ENCODE measurements at regions not wholly inside any gene's neighbourhood (a gene's known extent, or its start where the extent isn't known, plus 50 kb on each side); places are given as distances from the start of the nearest gene placed in this dataset.

DNA sequence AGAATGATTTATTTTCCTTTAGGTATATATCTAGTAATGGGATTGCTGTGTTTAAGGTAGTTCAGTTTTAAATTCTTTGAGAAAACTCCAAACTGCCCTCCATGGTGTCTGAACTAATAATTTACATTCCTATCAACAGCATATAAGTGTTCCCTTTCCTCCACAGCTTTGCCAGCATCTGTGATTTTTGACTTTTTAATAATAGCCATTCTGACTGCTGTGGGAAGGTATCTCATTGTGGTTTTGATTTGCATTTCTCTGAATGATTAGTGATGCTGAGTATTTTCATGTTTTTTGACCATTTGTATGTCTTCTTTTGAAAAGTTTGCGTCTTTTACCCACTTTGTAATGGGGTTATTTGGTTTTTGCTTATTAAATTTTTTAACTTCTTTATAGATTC lies 571.6 kb upstream of the CCDC54 start:
- ChIA-PET CTCF (no interaction called here), POLR2A (no interaction called here)
- Histone ChIP-seq H3K27ac (ENCODE audit: low read depth, low read length) (no peak overlapping the region), H3K27me3 (ENCODE audit: control insufficient read depth, insufficient read depth, low read length) (no peaks in the 10 kb centered on the region), H3K9me3 (ENCODE audit: control insufficient read depth, insufficient read depth, low read length) (no peaks in the 10 kb centered on the region), H3K4me3 (ENCODE audit: low read depth, low read length) (no peak overlapping the region)
- TF ChIP-seq, protein P1, sequence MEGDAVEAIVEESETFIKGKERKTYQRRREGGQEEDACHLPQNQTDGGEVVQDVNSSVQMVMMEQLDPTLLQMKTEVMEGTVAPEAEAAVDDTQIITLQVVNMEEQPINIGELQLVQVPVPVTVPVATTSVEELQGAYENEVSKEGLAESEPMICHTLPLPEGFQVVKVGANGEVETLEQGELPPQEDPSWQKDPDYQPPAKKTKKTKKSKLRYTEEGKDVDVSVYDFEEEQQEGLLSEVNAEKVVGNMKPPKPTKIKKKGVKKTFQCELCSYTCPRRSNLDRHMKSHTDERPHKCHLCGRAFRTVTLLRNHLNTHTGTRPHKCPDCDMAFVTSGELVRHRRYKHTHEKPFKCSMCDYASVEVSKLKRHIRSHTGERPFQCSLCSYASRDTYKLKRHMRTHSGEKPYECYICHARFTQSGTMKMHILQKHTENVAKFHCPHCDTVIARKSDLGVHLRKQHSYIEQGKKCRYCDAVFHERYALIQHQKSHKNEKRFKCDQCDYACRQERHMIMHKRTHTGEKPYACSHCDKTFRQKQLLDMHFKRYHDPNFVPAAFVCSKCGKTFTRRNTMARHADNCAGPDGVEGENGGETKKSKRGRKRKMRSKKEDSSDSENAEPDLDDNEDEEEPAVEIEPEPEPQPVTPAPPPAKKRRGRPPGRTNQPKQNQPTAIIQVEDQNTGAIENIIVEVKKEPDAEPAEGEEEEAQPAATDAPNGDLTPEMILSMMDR (IDR thresholded peaks at IDR 0.05; ENCODE audit: low read depth, low read length): no peak
- no peak for DNase-seq (ENCODE audit: low read depth, low spot score)

- H3K4me3 ChIP-seq (ENCODE audit: low read depth, low read length): no peak overlapping the region
- no peak overlapping the region for H3K27ac ChIP-seq (ENCODE audit: low read depth, low read length)
- TF ChIP-seq, protein P1 (IDR thresholded peaks at IDR 0.05; ENCODE audit: low read depth, low read length): no peak
- ChIA-PET CTCF (no interaction called here), POLR2A (no interaction called here)
- no peak for DNase-seq (ENCODE audit: low read depth, low spot score)
- no peaks in the 10 kb centered on the region for H3K9me3 ChIP-seq (ENCODE audit: control insufficient read depth, insufficient read depth, low read length)
- no peaks in the 10 kb centered on the region for H3K27me3 ChIP-seq (ENCODE audit: control insufficient read depth, insufficient read depth, low read length)
Measured at GRCh38 chr3:106806964-106807363, 570.3 kb upstream of the CCDC54 start.

DNA sequence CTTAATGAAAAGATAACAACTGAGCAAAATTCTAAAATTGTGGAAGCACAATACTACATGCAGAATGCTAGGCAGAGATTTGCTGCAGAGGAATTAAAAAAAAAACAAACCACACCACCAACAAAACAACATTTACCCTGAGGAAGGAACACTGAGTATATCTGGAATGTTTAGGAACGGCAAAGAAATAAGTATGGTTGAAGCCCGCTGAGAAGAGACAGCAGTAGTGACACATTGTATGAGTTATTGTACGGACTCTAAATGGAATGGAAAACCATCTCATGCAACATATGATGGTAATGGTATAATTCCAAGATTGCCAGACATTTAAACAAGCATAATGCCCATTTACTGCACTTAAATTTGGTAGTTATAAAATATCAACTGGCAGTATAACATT lies 568.2 kb upstream of the CCDC54 start:
- no peaks in the 10 kb centered on the region for H3K9me3 ChIP-seq (ENCODE audit: control insufficient read depth, insufficient read depth, low read length)
- DNase-seq (ENCODE audit: low read depth, low spot score): no peak
- no peak overlapping the region for H3K27ac ChIP-seq (ENCODE audit: low read depth, low read length)
- ChIA-PET CTCF (no interaction called here), POLR2A (no interaction called here)
- no peaks in the 10 kb centered on the region for H3K27me3 ChIP-seq (ENCODE audit: control insufficient read depth, insufficient read depth, low read length)
- no peak overlapping the region for H3K4me3 ChIP-seq (ENCODE audit: low read depth, low read length)
- TF ChIP-seq, protein P1 (IDR thresholded peaks at IDR 0.05; ENCODE audit: low read depth, low read length): no peak

GRCh38 chr3:106809623-106810299 lies 567.5 kb upstream of the CCDC54 start:
- Histone ChIP-seq H3K9me3 (ENCODE audit: control insufficient read depth, insufficient read depth, low read length) (no peaks in the 10 kb centered on the region), H3K27ac (ENCODE audit: low read depth, low read length) (no peak overlapping the region), H3K4me3 (ENCODE audit: low read depth, low read length) (no peak overlapping the region), H3K27me3 (ENCODE audit: control insufficient read depth, insufficient read depth, low read length) (no peaks in the 10 kb centered on the region)
- ChIA-PET POLR2A (no interaction called here), CTCF (no interaction called here)
- TF ChIP-seq, protein P1 (IDR thresholded peaks at IDR 0.05; ENCODE audit: low read depth, low read length): no peak
- no peak for DNase-seq (ENCODE audit: low read depth, low spot score)

GRCh38 chr3:106810300-106810875 lies 566.9 kb upstream of the CCDC54 start:
- no peak for DNase-seq (ENCODE audit: low read depth, low spot score)
- Histone ChIP-seq H3K27me3 (ENCODE audit: control insufficient read depth, insufficient read depth, low read length) (no peaks in the 10 kb centered on the region), H3K27ac (ENCODE audit: low read depth, low read length) (no peak overlapping the region), H3K9me3 (ENCODE audit: control insufficient read depth, insufficient read depth, low read length) (no peaks in the 10 kb centered on the region), H3K4me3 (ENCODE audit: low read depth, low read length) (no peak overlapping the region)
- TF ChIP-seq, protein P1 (IDR thresholded peaks at IDR 0.05; ENCODE audit: low read depth, low read length): no peak
- POLR2A ChIA-PET: no interaction called here
- CTCF ChIA-PET: no interaction called here
